OCI-LY3 (cell line): ENCODE measurements at regions not wholly inside any gene's neighbourhood (a gene's known extent, or its start where the extent isn't known, plus 50 kb on each side); places are given as distances from the start of the nearest gene placed in this dataset.
"Not testable (repeated sequence)": the region's sequence is repeated elsewhere in the genome, so short reads cannot be mapped to it uniquely, and the experiment has no call there.

Source experiments
- CTCF ChIP-seq: fragments of 200-600, 300-600 bp; sonication (generic); IDR thresholded peaks from 2 replicates; pipeline ENCODE4 v1.5.1; 2014; ENCODE audit warnings: antibody characterized with exemption, low read length, low read depth
- EZH2phosphoT487 ChIP-seq: fragments of 200-600 bp; shearing (Covaris generic); IDR thresholded peaks from 2 replicates; pipeline ENCODE4 v1.6.1; 2018; ENCODE audit warnings: antibody characterized with exemption, mixed run types, low read depth

DNA sequence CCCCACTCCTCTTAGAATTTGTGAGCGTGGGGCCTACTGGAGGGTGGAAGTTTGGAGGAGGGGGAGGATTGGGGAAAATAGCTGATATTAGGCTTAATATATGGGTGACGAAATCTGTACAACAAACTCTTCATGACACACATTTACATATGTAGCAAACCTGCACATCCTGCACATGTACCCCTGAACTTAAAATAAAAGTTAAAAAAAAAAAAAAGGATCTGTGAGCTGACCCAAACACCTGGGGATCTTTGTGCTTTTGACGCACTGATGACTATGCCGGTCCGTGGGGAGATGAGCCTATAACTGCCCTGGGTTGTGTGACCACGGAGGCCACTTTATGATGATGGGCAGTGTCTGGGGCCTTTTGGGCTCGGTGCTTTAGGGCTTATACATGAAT, 107.7 kb downstream of the IGLL1 start:
- TF ChIP-seq CTCF, EZH2phosphoT487: not testable (repeated sequence)
